GM18511 (cell line): ENCODE measurements at regions not wholly inside any gene's neighbourhood (a gene's known extent, or its start where the extent isn't known, plus 50 kb on each side); places are given as distances from the start of the nearest gene placed in this dataset.

Experiments used
- ATAC-seq: cut with Tn5 transposase; IDR thresholded peaks from one replicate; pipeline ENCODE4 v1.9.1; 2021; ENCODE audit warnings: mild to moderate bottlenecking, moderate library complexity; ENCODE audit not compliant: unreplicated experiment

DNA sequence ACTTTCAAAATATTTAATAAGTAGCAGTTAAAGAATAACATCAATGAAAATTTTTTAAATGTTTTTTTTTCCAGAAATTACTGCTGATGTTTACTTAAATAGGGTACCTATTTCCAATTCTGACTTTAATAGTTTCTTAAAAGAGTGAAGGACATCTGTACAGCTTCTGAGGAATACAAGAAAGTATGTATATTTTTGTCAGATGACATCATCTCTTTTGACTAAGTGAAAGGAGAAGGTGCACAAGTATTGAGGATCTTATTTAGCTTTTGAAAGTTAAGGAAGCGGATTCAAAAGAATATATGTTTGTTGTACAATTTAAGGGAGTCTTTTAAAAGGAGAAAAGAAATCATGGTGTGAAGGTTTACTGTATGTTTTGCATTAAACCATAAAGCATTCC, 90.0 kb upstream of the SLC35B3 start:
- no peak for ATAC-seq

DNA sequence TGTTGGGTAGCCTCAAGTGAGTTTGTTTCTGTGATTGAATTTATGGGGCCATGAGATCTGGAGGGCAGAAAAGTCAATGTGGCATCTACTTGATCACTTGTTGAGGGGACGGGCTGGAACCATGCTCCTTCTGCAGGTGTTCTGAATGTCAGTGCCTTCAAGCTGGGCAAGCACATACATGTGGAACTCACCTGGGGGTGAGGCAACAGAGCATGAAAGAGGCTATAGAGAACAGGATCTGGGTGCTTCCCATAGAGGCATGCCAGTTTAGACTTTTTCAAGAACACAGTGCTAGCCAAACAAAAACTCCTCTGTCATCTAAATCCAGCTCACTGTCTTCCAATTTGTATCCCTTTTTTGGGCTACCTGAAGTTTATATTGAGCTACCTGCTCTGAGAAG, 77.8 kb upstream of the SLC35B3 start:
- no peak for ATAC-seq

DNA sequence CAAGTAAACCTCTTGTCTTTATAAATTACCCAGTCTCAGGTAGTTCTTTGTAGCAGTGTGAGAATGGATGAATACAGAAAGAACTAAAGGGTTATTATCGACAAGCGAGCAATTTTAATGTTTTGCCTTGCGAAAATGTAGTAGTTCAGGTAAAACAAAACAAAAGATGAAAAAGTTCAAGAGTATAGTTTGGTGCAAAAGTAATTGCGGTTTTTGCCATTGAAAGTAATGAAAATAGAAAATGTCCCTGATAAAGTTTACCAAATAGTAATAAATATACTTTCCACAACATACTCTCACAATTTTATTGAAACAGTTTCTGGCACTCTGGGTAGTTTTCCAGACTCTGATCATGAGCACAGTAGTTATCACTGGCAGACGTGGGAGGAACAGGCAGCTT, 71.9 kb upstream of the SLC35B3 start:
- no peak for ATAC-seq

DNA sequence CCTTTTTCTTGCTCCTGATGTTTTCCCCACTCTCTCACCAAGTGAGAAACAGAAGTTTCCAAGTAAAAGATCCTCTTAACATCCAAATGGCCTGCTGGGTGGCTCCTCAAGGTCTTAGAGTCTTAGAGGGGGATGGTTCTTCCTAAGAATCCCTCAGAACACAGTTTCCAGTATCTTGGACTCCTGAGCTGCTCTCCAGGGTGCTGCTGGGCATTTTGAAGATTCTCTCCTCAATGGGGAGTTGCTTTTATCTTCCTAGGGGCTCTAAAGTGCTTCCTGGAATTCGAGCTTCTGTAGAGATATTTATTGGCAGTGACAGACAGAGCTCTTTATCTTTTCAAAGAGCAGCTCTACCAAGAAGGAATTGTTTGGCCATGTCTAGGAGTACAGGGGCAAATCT, 70.8 kb upstream of the SLC35B3 start:
- no peak for ATAC-seq

GRCh38 chr6:8499540-8499939, 64.2 kb upstream of the SLC35B3 start:
- ATAC-seq: no peak

GRCh38 chr6:8494730-8495129, 59.4 kb upstream of the SLC35B3 start:
- no peak for ATAC-seq

DNA sequence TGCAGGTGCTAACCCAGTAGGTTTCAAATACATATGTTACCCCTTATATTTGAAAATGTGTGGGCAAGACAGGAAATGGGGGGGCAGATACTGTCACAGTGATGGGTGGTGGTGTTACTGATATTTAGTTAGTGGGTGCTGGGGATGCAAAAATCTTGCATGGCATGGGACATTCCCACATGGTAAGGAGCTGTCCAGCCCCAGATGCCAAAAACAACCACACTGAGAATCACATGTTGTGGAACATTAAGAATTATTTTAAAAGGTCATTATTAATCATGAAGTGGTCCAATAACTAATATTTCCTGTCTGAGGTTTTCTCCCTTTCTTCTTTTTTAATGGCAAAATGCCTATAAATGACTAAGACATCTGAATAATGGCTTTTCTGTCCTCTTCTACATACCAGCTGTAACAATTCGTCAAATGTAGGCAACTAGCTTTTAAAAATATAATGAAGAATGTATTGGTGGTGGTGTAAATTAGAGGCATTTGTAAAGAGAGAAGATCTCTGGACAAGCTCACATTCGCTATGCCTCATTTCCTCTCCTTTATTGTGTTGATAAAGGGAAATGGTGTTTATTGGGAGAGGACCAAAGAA, 57.3 kb upstream of the SLC35B3 start:
- ATAC-seq: no peak
